HepG2 (cell line): ENCODE measurements at regions not wholly inside any gene's neighbourhood (a gene's known extent, or its start where the extent isn't known, plus 50 kb on each side); places are given as distances from the start of the nearest gene placed in this dataset.

ENCODE experiments used
- ATAC-seq: fragments of 200-7000 bp; cut with Tn5 transposase; 3 replicates; pipeline ENCODE4 v1.9.1; 2020; ENCODE audit warnings: mild to moderate bottlenecking, moderate library complexity
- BruUV-seq: library from RNA; stranded (reverse); fragments of 400-500 nt; replicated peaks from 2 replicates; lab custom pipeline; 2021; lab: Mats Ljungman, UMichigan
- CTCF ChIA-PET: fragments of 300-600 bp; formaldehyde crosslinking; extraction: SDS; loops from one replicate; lab custom pipeline; 2021; ENCODE audit warnings: low total read pairs, inconsistent platforms, low intra/inter-chr PET ratio; lab: Yijun Ruan, JAX
- POLR2A ChIA-PET: fragments of 350-600 bp; sonication (Branson Sonifier 250); formaldehyde crosslinking; loops from one replicate; lab custom pipeline; 2020; ENCODE audit warnings: antibody characterized with exemption, inconsistent platforms; lab: Yijun Ruan, JAX
- DNase-seq: peaks from one replicate; pipeline ENCODE4 v3.0.0-alpha.2; 2015; ENCODE audit warnings: low spot score
- FAIRE-seq: peaks from 3 replicates; lab custom pipeline; 2011; peaks lifted over from hg19 to GRCh38; lab: Jason Lieb, UNC
- H2AFZ ChIP-seq: one replicate; pipeline ENCODE4 v1.6.1; 2011; ENCODE audit warnings: low read length, inconsistent platforms
- H3K27ac ChIP-seq: fragments of 300-600 bp; 3 replicates; pipeline ENCODE4 v1.8.0; 2011; ENCODE audit warnings: mixed run types, mild to moderate bottlenecking, mixed read lengths, low read length, inconsistent platforms; ENCODE audit not compliant: insufficient read depth; ENCODE audit errors: extremely low read length
- H3K27me3 ChIP-seq, 2 experiments: fragments of 200-600 bp in 1 of 2; 2 replicates in 1 of 2; 3 replicates in 1 of 2; pipeline versions ENCODE4 v1.6.0 to v1.8.0; 2011; ENCODE audit warnings: low read length in 2 of 2, mild to moderate bottlenecking in 2 of 2, moderate library complexity in 2 of 2, inconsistent platforms in 1 of 2; ENCODE audit not compliant: insufficient read depth in 2 of 2, control insufficient read depth in 1 of 2
- H3K36me3 ChIP-seq, 2 experiments: fragments of 200-600 bp in 1 of 2; replicated peaks in 1 of 2; 2 replicates in 1 of 2; 3 replicates in 1 of 2; pipeline versions ENCODE4 v1.5.1 to v1.8.0; 2011; ENCODE audit warnings: low read length in 2 of 2, inconsistent platforms in 1 of 2; ENCODE audit not compliant: insufficient read depth in 2 of 2, control insufficient read depth in 1 of 2
- H3K4me1 ChIP-seq: 2 replicates; pipeline ENCODE4 v1.5.1; 2012; ENCODE audit warnings: low read length, inconsistent platforms; ENCODE audit not compliant: insufficient read depth
- H3K4me2 ChIP-seq: 2 replicates; pipeline ENCODE4 v1.6.0; 2011; ENCODE audit warnings: low read depth, low read length, inconsistent platforms
- H3K4me3 ChIP-seq, 3 experiments: fragments of 200-600 bp in 1 of 3; sonication (generic), shearing (Covaris generic) in 1 of 3; replicated peaks in 1 of 3; 2 replicates each; pipeline ENCODE4 v1.5.1; 2011 to 2016; ENCODE audit warnings: low read length in 3 of 3, inconsistent platforms in 2 of 3, low read depth in 2 of 3, mild to moderate bottlenecking in 2 of 3, control low read depth in 1 of 3, mixed read lengths in 1 of 3; ENCODE audit not compliant: insufficient read depth in 1 of 3
- H3K79me2 ChIP-seq: one replicate; pipeline ENCODE4 v1.6.1; 2011; ENCODE audit warnings: low read length, inconsistent platforms; ENCODE audit not compliant: insufficient read depth
- H3K9ac ChIP-seq: 2 replicates; pipeline ENCODE4 v1.6.0; 2011; ENCODE audit warnings: mild to moderate bottlenecking, low read depth, low read length, inconsistent platforms; ENCODE audit not compliant: insufficient read depth
- H3K9me3 ChIP-seq: 2 replicates; pipeline ENCODE4 v1.5.1; 2012; ENCODE audit warnings: mild to moderate bottlenecking, low read length
- H4K20me1 ChIP-seq: 2 replicates; pipeline ENCODE4 v1.6.0; 2011; ENCODE audit warnings: inconsistent platforms, mild to moderate bottlenecking, low read length, moderate library complexity; ENCODE audit not compliant: insufficient read depth
- BORCS8-MEF2B ChIP-seq: sonication (generic); formaldehyde crosslinking; IDR thresholded peaks from 2 replicates; pipeline ENCODE4 v1.8.0; 2022; ENCODE audit warnings: mild to moderate bottlenecking, missing genetic modification reagents
- GABPB1 ChIP-seq: IDR thresholded peaks from 2 replicates; pipeline ENCODE4 v1.6.1; 2016; ENCODE audit warnings: mild to moderate bottlenecking, missing genetic modification reagents, moderate library complexity, missing compliant biosample characterization
- GTF3A ChIP-seq: sonication (generic); formaldehyde crosslinking; conservative IDR thresholded peaks from 2 replicates; pipeline ENCODE4 v1.4.0; 2020; ENCODE audit warnings: mild to moderate bottlenecking, missing genetic modification reagents
- HES4 ChIP-seq: sonication (generic); formaldehyde crosslinking; IDR thresholded peaks from 2 replicates; pipeline ENCODE4 v1.9.0; 2021; ENCODE audit warnings: mild to moderate bottlenecking, missing genetic modification reagents, borderline replicate concordance
- LCORL ChIP-seq, 2 experiments: fragments of 450-650 bp in 1 of 2; sonication (generic) in 1 of 2; formaldehyde crosslinking in 1 of 2; IDR thresholded peaks; 2 replicates each; pipeline versions ENCODE4 v1.5.0 to v1.6.1; 2017 to 2020; ENCODE audit warnings: antibody characterized with exemption in 1 of 2, missing genetic modification reagents in 1 of 2
- MATR3 ChIP-seq: sonication (generic); formaldehyde crosslinking; IDR thresholded peaks from 2 replicates; pipeline ENCODE4 v1.4.0; 2020; ENCODE audit warnings: missing genetic modification reagents
- NFE2 ChIP-seq: sonication (generic); formaldehyde crosslinking; IDR thresholded peaks from 2 replicates; pipeline ENCODE4 v1.4.0; 2020; ENCODE audit warnings: missing genetic modification reagents
- NFE2L1 ChIP-seq: sonication (generic); formaldehyde crosslinking; IDR thresholded peaks from 2 replicates; pipeline ENCODE4 v1.4.0; 2020; ENCODE audit warnings: missing genetic modification reagents, mild to moderate bottlenecking, borderline replicate concordance
- PAF1 ChIP-seq: IDR thresholded peaks from 2 replicates; pipeline ENCODE4 v1.6.1; 2016; ENCODE audit warnings: missing genetic modification reagents, missing compliant biosample characterization
- POGZ ChIP-seq: sonication (generic); formaldehyde crosslinking; IDR thresholded peaks from 2 replicates; pipeline ENCODE4 v1.4.0; 2020; ENCODE audit warnings: mild to moderate bottlenecking, missing genetic modification reagents
- TGIF2 ChIP-seq: IDR thresholded peaks from 2 replicates; pipeline ENCODE4 v1.6.1; 2016; ENCODE audit warnings: control low read depth, missing compliant biosample characterization
- ZNF264 ChIP-seq: sonication (generic); formaldehyde crosslinking; IDR thresholded peaks from 2 replicates; pipeline ENCODE4 v1.4.0; 2020; ENCODE audit warnings: missing genetic modification reagents
- ZNF781 ChIP-seq: sonication (generic); formaldehyde crosslinking; IDR thresholded peaks from 2 replicates; pipeline ENCODE4 v1.5.1; 2020; ENCODE audit warnings: borderline replicate concordance, mild to moderate bottlenecking, missing genetic modification reagents; ENCODE audit errors: not compliant biosample characterization
- ZNF788 ChIP-seq: sonication (generic); formaldehyde crosslinking; IDR thresholded peaks from 2 replicates; pipeline ENCODE4 v1.5.0; 2020; ENCODE audit warnings: mild to moderate bottlenecking, missing genetic modification reagents, borderline replicate concordance
- WGBS: methylation state at CpG from one replicate; pipeline ENCODE4 v1.1.6; 2017; ENCODE audit warnings: low lambda C conversion rate; 5-methylcytosine and 5-hydroxymethylcytosine counted together
- in situ Hi-C: cut with HindIII; loops from 2 replicates; pipeline ENCODE4 v1.10.0; 2017; ENCODE audit warnings: low pct_unique_long_range_greater_than_20kb; ENCODE audit not compliant: extremely low pct_ligation_motif_present
- intact Hi-C: fragments of 100-400 bp; cut with micrococcal nuclease; formaldehyde crosslinking; loops from one replicate; pipeline ENCODE4 v1.10.0; 2022; ENCODE audit not compliant: unreplicated experiment
- TF ChIP-seq, protein P1 (sequence below): sonication (generic); formaldehyde crosslinking; IDR thresholded peaks from 2 replicates; pipeline ENCODE4 v1.4.0; 2020; ENCODE audit warnings: missing genetic modification reagents, borderline replicate concordance
- TF ChIP-seq, protein P2 (sequence below): IDR thresholded peaks from 2 replicates; pipeline ENCODE4 v1.6.1; 2016; ENCODE audit warnings: missing genetic modification reagents, missing compliant biosample characterization
- TF ChIP-seq, protein P3 (sequence below): sonication (generic); formaldehyde crosslinking; IDR thresholded peaks from 2 replicates; pipeline ENCODE4 v1.4.0; 2020; ENCODE audit warnings: missing genetic modification reagents
- TF ChIP-seq, protein P4 (sequence below): IDR thresholded peaks from 2 replicates; pipeline ENCODE4 v1.6.1; 2016; ENCODE audit warnings: low read depth, borderline replicate concordance

DNA sequence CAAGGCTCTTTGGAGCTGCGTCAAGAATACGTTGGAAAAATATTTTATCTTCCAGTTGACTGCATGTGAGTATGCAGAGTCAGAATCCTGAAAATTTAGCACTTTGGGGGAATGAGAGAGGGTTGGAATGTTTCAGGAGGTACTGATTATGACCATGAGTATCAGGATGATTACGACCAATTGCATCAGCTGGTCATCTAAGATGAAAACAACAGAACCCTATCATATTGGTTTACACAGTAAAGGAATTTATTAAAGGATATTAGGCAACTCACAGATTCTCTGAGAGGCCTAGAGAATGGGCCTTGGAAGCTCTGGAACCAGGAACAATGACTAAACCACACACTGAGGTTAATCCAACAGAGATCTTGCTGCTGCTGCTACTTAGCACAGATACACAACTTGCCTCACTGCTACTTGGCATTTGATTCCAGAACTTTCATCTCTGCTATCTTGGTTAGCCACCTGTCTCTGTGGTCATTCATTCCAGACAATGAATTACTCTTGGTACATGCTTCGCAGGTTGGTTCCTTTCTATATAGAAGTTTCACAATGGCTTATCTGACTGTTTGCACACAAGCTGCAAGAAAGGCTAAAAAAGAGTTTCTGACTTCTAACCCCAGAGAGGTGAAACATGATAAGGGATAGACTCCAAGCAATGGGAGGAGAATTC lies 68.0 kb upstream of the CTTNBP2 start (continued):
- TF ChIP-seq, protein P1, sequence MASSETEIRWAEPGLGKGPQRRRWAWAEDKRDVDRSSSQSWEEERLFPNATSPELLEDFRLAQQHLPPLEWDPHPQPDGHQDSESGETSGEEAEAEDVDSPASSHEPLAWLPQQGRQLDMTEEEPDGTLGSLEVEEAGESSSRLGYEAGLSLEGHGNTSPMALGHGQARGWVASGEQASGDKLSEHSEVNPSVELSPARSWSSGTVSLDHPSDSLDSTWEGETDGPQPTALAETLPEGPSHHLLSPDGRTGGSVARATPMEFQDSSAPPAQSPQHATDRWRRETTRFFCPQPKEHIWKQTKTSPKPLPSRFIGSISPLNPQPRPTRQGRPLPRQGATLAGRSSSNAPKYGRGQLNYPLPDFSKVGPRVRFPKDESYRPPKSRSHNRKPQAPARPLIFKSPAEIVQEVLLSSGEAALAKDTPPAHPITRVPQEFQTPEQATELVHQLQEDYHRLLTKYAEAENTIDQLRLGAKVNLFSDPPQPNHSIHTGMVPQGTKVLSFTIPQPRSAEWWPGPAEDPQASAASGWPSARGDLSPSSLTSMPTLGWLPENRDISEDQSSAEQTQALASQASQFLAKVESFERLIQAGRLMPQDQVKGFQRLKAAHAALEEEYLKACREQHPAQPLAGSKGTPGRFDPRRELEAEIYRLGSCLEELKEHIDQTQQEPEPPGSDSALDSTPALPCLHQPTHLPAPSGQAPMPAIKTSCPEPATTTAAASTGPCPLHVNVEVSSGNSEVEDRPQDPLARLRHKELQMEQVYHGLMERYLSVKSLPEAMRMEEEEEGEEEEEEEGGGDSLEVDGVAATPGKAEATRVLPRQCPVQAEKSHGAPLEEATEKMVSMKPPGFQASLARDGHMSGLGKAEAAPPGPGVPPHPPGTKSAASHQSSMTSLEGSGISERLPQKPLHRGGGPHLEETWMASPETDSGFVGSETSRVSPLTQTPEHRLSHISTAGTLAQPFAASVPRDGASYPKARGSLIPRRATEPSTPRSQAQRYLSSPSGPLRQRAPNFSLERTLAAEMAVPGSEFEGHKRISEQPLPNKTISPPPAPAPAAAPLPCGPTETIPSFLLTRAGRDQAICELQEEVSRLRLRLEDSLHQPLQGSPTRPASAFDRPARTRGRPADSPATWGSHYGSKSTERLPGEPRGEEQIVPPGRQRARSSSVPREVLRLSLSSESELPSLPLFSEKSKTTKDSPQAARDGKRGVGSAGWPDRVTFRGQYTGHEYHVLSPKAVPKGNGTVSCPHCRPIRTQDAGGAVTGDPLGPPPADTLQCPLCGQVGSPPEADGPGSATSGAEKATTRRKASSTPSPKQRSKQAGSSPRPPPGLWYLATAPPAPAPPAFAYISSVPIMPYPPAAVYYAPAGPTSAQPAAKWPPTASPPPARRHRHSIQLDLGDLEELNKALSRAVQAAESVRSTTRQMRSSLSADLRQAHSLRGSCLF = no peak
- TF ChIP-seq, protein P2, sequence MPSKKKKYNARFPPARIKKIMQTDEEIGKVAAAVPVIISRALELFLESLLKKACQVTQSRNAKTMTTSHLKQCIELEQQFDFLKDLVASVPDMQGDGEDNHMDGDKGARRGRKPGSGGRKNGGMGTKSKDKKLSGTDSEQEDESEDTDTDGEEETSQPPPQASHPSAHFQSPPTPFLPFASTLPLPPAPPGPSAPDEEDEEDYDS (CRISPR knock-in tag) = no peak
- TF ChIP-seq NFE2L1 (CRISPR knock-in tag) = no peak

DNA sequence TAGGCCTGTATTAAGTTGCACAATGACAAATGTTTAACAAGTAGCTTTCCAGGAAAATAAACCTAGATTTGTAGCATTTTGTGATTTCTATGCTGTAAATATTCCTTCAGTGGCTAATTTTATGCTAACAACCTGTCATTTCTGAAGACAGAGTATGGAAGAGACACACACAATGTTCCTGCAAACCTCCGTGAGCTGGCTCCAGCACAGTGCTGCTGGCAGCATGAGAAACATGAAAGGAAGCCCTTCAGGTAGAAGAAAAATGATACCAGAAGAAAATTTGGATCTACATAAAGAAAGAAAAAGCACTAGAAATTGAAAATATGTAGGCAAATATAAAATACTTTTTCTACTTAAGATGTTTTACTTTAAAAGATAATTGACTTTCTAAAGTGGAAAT lies 69.5 kb upstream of the CTTNBP2 start:
- intact Hi-C loops (no loop called here), in situ Hi-C loops (no loop called here)
- ChIA-PET CTCF (no interaction called here), POLR2A (no interaction called here)
- FAIRE-seq (no peak), ATAC-seq (no peak), DNase-seq (no peak)
- BruUV-seq = no TSS peak
- Histone ChIP-seq H3K4me3 (no peak overlapping the region), H3K79me2 (no peaks in the 10 kb centered on the region), H3K4me1 (peaks cover 5% of the 10 kb centered on the region; the same call in 1 of the 2 replicates), H4K20me1 (no peaks in the 10 kb centered on the region), H3K9me3 (no peaks in the 10 kb centered on the region), H3K9ac (no peak overlapping the region), H3K27me3 (no peaks in the 10 kb centered on the region), H3K4me2 (no peak overlapping the region), H3K36me3 (no peaks in the 10 kb centered on the region), H3K27ac (no peak overlapping the region), H2AFZ (no peak overlapping the region)
- WGBS = 19% methylated on average over 1 of the region's 1 CpG
- TF ChIP-seq ZNF264 (CRISPR knock-in tag) (no peak), TGIF2 (no peak), POGZ (CRISPR knock-in tag) (no peak), GTF3A (CRISPR knock-in tag) (no peak), HES4 (CRISPR knock-in tag) (no peak), GABPB1 (CRISPR knock-in tag) (no peak), LCORL (IDR thresholded peaks at IDR 0.05) (no peak), LCORL (CRISPR knock-in tag; IDR thresholded peaks at IDR 0.05) (no peak), MATR3 (CRISPR knock-in tag) (no peak), ZNF788 (CRISPR knock-in tag) (no peak), PAF1 (CRISPR knock-in tag) (no peak), NFE2 (no peak), BORCS8-MEF2B (CRISPR knock-in tag) (no peak), ZNF781 (CRISPR knock-in tag) (no peak)
- TF ChIP-seq, protein P3, sequence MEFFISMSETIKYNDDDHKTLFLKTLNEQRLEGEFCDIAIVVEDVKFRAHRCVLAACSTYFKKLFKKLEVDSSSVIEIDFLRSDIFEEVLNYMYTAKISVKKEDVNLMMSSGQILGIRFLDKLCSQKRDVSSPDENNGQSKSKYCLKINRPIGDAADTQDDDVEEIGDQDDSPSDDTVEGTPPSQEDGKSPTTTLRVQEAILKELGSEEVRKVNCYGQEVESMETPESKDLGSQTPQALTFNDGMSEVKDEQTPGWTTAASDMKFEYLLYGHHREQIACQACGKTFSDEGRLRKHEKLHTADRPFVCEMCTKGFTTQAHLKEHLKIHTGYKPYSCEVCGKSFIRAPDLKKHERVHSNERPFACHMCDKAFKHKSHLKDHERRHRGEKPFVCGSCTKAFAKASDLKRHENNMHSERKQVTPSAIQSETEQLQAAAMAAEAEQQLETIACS (CRISPR knock-in tag) = no peak
- TF ChIP-seq, protein P4, sequence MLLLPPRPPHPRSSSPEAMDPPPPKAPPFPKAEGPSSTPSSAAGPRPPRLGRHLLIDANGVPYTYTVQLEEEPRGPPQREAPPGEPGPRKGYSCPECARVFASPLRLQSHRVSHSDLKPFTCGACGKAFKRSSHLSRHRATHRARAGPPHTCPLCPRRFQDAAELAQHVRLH (CRISPR knock-in tag) = no peak
